ENCODE measurements at regions not wholly inside any gene's neighbourhood (a gene's known extent, or its start where the extent isn't known, plus 50 kb on each side); places are given as distances from the start of the nearest gene placed in this dataset.

GRCh38 chr5:38718771-38719391 lies 126.9 kb upstream of the OSMR start:
- TF ChIP-seq CTCF (conservative IDR thresholded peaks at IDR 0.05) (no peak), ZFX (IDR thresholded peaks at IDR 0.05) (no peak)
